PFSK-1 (cell line): ENCODE measurements at regions not wholly inside any gene's neighbourhood (a gene's known extent, or its start where the extent isn't known, plus 50 kb on each side); places are given as distances from the start of the nearest gene placed in this dataset.

Experiments
- FOXP2 ChIP-seq: optimal IDR thresholded peaks from 2 replicates; pipeline ENCODE3; 2011; ENCODE audit warnings: borderline replicate concordance, control low read depth, inconsistent platforms; ENCODE audit not compliant: insufficient read depth; ENCODE audit errors: extremely low read length, extremely low read depth
- POLR2AphosphoS5 ChIP-seq: IDR thresholded peaks from 2 replicates; pipeline ENCODE4 v1.6.1; 2012; ENCODE audit warnings: low read depth, mild to moderate bottlenecking, control low read depth, low read length, moderate library complexity
- REST ChIP-seq, 2 experiments: IDR thresholded peaks; 2 replicates each; pipeline versions ENCODE4 v1.6.1 to v1.8.0; 2011 to 2012; ENCODE audit warnings: low read depth in 2 of 2, low read length in 2 of 2, control low read depth in 1 of 2, inconsistent platforms in 1 of 2, mild to moderate bottlenecking in 1 of 2, moderate library complexity in 1 of 2; ENCODE audit not compliant: insufficient read depth in 1 of 2
- SIN3A ChIP-seq: IDR thresholded peaks from 2 replicates; pipeline ENCODE4 v1.6.1; 2012; ENCODE audit warnings: mild to moderate bottlenecking, low read length, moderate library complexity, borderline replicate concordance; ENCODE audit not compliant: insufficient read depth
- TAF1 ChIP-seq: IDR thresholded peaks from 2 replicates; pipeline ENCODE4 v1.6.1; 2012; ENCODE audit warnings: low read length, control low read depth, borderline replicate concordance; ENCODE audit not compliant: insufficient read depth

GRCh38 chr5:82661462-82661861 is 383.3 kb upstream of the RPS23 start:
- no peak for TF ChIP-seq REST (IDR thresholded peaks at IDR 0.05; ENCODE audit: insufficient read depth in 1 of 2, low read depth in 2 of 2, low read length in 2 of 2)
- TF ChIP-seq POLR2AphosphoS5 = no peak
- TF ChIP-seq TAF1 = no peak
- TF ChIP-seq SIN3A = no peak
- no peak for TF ChIP-seq FOXP2

GRCh38 chr5:82659115-82659514 is 381.0 kb upstream of the RPS23 start:
- no peak for TF ChIP-seq FOXP2
- TF ChIP-seq REST (IDR thresholded peaks at IDR 0.05; ENCODE audit: insufficient read depth in 1 of 2, low read depth in 2 of 2, low read length in 2 of 2) = no peak
- TF ChIP-seq TAF1 = no peak
- TF ChIP-seq POLR2AphosphoS5 = no peak
- no peak for TF ChIP-seq SIN3A

GRCh38 chr5:82657033-82657699 is 379.0 kb upstream of the RPS23 start:
- TF ChIP-seq TAF1 = no peak
- TF ChIP-seq POLR2AphosphoS5 = no peak
- no peak for TF ChIP-seq SIN3A
- TF ChIP-seq FOXP2 = no peak
- TF ChIP-seq REST (IDR thresholded peaks at IDR 0.05; ENCODE audit: insufficient read depth in 1 of 2, low read depth in 2 of 2, low read length in 2 of 2) = no peak

GRCh38 chr5:82656341-82656761 is 378.2 kb upstream of the RPS23 start:
- TF ChIP-seq FOXP2 (no peak), POLR2AphosphoS5 (no peak), REST (IDR thresholded peaks at IDR 0.05; ENCODE audit: insufficient read depth in 1 of 2, low read depth in 2 of 2, low read length in 2 of 2) (no peak), SIN3A (no peak), TAF1 (no peak)

- TF ChIP-seq FOXP2 = no peak
- TF ChIP-seq SIN3A = no peak
- no peak for TF ChIP-seq POLR2AphosphoS5
- no peak for TF ChIP-seq REST (IDR thresholded peaks at IDR 0.05; ENCODE audit: insufficient read depth in 1 of 2, low read depth in 2 of 2, low read length in 2 of 2)
- TF ChIP-seq TAF1 = no peak
These were observed 376.9 kb upstream of the RPS23 start for GRCh38 chr5:82655078-82655477.
